NCI-H226 (cell line): ENCODE measurements at regions not wholly inside any gene's neighbourhood (a gene's known extent, or its start where the extent isn't known, plus 50 kb on each side); places are given as distances from the start of the nearest gene placed in this dataset.
A peak's percentile ranks its signal among the peaks of the same experiment; 100 is the strongest.

Experiments
- DNase-seq: peaks from one replicate; pipeline ENCODE4 v3.0.0-alpha.2; 2015

GRCh38 chr5:28415791-28416443 lies 1377.5 kb upstream of the CDH9 start:
- DNase-seq = peak; percentile 51

- no peak for DNase-seq
Observed at GRCh38 chr5:28414619-28415018, 1376.2 kb upstream of the CDH9 start.

- no peak for DNase-seq
Observed at GRCh38 chr5:28408651-28409050, 1370.3 kb upstream of the CDH9 start.

GRCh38 chr5:28408186-28408585 lies 1369.8 kb upstream of the CDH9 start:
- DNase-seq = peak; percentile 81

DNA sequence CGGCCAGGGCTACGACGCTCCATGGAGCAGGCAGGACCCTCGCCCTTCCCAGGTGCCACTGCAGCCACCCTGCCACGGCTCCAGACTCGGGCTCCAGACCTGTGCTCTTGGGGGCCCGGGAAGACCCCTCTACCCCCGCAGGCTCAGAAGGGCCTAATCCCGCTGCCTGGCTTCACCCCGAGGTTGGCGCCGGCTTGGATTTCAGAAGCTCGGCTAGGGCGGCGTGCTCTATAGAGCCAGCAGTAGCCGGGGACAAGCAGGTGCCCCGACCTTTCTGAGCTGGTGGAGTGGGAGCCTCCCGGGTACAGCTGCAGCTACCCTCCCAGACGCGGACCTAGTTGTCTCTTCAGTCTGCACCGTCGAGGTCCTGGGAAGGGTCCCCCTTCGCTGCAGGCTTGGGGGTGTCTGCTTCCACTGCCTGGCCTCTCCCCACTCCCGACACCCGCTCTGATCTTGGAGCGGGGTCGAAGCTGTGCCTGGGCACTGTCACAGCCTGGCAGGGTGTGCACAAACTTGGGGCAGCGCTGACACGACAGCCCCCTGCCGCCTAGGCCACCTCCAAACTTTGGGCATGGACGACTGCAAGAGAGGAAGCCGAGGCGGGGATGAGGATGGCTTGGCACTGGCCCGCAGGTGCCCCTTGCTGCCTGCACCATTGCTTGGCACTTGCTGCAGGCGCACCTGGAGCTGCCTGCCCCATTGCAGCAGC lies 1366.1 kb upstream of the CDH9 start:
- no peak for DNase-seq

- DNase-seq = peak; percentile 58
Observed at GRCh38 chr5:28403846-28404245, 1365.5 kb upstream of the CDH9 start.

- DNase-seq = no peak
Observed at GRCh38 chr5:28402590-28403301, 1364.4 kb upstream of the CDH9 start.

DNA sequence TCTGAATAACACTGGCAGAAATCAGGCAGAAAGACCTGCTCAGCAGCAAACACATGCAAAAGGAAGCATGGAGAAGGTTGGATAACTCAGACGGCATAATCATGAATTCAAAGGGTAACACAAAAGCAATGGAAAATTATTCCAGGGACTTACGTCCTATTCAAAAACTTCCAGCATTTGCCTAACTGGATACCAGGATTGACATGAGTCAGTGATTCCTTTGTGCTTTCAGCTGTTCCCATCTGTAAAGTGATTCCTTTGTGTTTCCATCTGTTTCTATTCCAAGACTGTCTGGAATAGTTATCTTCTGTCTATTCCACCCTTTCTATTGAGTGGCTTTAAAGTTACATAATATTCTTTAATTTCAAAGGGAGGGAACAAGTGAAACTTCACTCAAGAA lies 1361.7 kb upstream of the CDH9 start:
- DNase-seq = no peak

DNA sequence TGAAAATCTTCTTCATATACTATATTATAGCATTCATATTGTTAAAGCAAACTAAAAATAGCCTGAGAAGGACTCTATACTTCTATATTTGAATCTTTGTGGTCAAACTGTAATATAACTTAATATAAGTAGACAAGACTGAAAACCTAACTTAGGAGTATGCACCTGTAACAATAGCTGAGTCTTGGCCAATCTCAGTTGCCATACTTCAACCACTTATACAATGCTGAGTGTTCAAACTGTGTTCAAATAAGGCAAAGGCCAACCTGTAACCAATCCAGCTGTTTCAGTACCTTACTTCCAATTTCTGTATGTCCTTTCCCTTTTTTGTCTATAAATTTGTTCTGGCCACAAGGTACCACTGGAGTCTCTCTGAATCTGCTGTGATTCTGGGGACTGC lies 1360.8 kb upstream of the CDH9 start:
- no peak for DNase-seq

GRCh38 chr5:28398185-28398584 lies 1359.8 kb upstream of the CDH9 start:
- DNase-seq = no peak

GRCh38 chr5:28397502-28397941 lies 1359.1 kb upstream of the CDH9 start:
- peak; percentile 94 for DNase-seq

GRCh38 chr5:28391277-28391676 lies 1352.9 kb upstream of the CDH9 start:
- no peak for DNase-seq

- DNase-seq = no peak
Observed at GRCh38 chr5:28390341-28390740, 1352.0 kb upstream of the CDH9 start.

GRCh38 chr5:28389727-28390126 lies 1351.3 kb upstream of the CDH9 start:
- peak; percentile 42 for DNase-seq

DNA sequence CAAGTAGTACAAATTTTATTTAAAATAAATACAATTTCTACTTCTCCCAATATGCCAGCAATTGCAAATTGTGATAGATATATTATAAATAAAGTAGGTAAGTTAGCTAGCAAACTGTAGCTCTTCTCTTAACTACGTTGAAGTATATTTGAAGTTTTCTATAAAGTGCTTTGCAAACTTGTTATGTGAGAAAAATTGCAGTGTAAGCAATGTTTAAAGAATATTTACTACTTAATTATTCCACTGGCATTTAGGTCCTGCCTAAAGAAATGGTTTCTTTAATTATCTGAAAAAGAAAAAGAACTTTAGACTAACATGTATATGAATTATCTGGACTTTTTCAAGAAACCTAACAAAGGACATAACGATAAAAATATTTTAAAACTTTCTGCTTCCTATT lies 1350.0 kb upstream of the CDH9 start:
- DNase-seq = no peak

- no peak for DNase-seq
Observed at GRCh38 chr5:28386712-28387111, 1348.3 kb upstream of the CDH9 start.

DNA sequence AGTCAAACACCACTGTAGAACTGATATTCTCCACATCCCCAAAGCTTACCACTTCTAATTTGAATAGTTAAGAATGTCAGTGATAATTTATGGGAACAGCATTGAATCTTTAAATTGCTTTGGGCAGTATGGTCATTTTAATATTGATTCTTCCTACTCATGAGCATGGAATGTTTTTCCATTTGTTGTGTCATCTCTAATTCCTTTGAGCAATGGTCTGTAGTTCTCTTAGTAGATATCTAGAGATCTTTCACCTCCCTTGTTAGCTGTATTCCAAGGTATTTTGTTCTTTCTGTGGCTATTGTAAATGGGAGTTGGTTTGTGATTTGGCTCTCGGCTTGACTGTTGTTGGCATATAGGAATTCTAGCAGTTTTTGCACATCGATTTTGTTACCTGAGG lies 1341.8 kb upstream of the CDH9 start:
- DNase-seq = no peak

- DNase-seq = peak; percentile 99
Observed at GRCh38 chr5:28374492-28374967, 1336.1 kb upstream of the CDH9 start.

DNA sequence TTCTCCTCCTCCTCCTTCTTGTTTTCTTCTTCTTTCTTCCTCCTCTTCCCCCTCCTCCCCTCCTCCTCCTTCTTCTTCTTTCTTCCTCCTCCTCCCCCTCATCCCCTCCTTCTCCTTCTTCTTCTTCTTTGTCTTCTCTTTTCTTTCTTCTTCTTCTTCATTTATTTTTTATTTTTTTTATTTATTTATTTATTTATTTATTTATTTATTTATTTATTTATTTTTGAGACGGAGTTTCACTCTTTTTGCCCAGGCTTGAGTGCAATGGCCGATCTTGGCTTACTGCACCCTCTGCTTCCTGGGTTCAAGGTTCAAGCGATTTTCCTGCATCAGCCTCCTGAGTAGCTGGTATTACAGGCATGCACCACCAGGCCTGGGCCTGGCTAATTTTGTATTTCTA lies 1332.5 kb upstream of the CDH9 start:
- DNase-seq = no peak

- peak; percentile 36 for DNase-seq
Observed at GRCh38 chr5:28369418-28369817, 1331.0 kb upstream of the CDH9 start.

DNA sequence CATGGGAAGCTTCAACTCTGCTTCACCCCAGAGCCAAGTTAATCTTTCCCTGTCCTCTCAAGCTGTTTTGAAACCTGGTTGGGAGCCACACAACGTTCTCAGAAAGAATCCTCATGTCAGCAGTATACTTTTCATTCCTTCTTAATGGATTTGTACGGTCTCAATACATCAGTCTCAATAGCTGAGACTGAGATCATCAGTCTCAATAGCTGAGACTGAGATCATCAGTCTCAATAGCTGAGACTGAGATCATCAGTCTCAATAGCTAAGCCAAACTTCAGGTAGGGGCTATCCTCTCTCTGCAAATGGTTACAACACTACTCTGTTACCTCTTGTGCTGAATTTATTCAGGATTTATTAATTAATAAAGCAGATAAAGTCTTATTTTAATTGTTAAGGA lies 1317.4 kb upstream of the CDH9 start:
- no peak for DNase-seq

- DNase-seq = no peak
Observed at GRCh38 chr5:28346696-28347095, 1308.3 kb upstream of the CDH9 start.

DNA sequence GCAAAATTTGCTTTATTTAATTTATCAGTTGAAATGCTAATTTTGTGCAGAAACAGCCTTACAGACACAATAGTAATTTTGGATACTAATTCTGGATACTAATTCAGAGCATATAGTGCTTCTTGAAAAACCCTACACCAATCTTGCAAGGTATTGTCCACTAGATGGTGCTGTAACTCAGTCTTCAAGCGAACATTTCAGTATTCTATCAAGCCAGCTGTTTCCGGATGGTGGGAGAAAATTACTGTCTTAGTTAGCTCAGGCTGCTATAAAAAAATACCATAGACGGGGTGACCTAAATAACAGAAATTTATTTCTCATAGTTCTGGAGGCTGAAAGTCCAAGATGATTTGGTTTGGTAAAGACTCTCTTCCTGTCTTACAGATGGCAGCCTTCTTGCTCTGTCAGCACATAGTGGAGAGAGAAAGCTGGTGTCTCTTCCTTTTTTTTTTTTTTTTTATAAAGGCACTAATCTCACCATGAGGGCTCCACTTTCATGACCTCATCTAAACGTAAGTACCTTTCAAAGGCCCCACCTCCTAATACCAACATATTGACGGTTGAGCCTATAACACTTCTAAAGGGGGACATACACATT lies 1306.5 kb upstream of the CDH9 start:
- peak; percentile 39 for DNase-seq

DNA sequence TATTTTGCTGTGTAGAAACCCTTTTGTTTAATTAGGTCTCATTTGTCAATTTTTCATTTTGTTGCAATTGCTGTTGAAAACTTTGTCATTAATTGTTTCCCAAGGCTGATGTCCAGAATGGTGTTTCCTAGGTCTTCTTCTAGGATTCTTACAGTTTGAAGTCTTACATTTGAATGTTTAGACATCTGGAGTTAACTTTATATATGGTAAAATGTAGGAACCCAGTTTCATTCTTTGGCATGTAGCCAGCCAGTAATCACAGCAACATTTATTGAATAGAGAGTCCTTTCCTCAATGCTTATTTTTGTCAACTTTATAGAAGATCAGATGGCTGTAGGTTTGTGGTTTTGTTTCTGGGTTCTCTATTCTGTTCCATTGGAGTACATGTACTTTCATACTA lies 1290.8 kb upstream of the CDH9 start:
- DNase-seq = no peak
